NCI-H774 (cell line): ENCODE measurements at regions not wholly inside any gene's neighbourhood (a gene's known extent, or its start where the extent isn't known, plus 50 kb on each side); places are given as distances from the start of the nearest gene placed in this dataset.
"Not testable (repeated sequence)": the region's sequence is repeated elsewhere in the genome, so short reads cannot be mapped to it uniquely, and the experiment has no call there.

Source experiments
- DNase-seq: peaks from one replicate; lab custom pipeline; 2025; lab: John Stamatoyannopoulos, UW

DNA sequence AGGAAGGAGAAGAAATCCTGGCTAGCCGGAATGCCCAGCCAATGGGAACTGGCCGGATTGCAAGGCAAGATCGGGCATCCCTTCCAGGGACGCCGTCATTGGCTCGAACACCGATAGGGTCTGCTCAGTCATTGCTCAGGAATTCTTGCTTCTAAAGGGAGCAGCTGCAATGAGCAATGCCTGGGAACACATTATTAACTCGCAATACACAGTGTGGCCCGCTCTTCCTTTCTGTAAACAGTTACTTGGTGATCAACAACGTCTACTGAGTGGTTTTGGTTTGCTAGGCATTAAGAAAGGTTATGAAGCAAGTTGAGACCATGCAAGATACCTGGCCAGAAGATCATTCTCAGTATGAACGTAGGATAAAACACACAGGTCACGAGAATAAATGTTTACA is 165.4 kb upstream of the CITED2 start:
- no peak for DNase-seq

DNA sequence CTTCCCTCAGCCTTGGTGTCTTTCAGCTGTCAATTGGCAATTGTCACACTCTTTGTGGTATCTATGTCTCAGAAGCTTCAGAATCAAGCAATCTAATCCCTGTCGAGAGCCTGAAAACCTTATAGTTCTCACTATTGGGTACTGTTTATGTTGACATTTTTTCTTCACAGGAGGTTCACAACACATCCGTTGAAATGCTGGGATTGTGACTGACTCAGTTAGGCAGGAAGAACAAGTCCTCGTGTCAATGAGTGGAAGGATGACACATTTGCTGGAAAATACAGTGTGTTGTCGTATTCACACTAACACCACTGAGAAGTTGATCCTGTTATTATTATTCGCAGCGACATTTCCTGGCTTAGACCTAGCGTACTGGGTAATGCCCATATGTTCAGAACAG is 163.9 kb upstream of the CITED2 start:
- no peak for DNase-seq

DNA sequence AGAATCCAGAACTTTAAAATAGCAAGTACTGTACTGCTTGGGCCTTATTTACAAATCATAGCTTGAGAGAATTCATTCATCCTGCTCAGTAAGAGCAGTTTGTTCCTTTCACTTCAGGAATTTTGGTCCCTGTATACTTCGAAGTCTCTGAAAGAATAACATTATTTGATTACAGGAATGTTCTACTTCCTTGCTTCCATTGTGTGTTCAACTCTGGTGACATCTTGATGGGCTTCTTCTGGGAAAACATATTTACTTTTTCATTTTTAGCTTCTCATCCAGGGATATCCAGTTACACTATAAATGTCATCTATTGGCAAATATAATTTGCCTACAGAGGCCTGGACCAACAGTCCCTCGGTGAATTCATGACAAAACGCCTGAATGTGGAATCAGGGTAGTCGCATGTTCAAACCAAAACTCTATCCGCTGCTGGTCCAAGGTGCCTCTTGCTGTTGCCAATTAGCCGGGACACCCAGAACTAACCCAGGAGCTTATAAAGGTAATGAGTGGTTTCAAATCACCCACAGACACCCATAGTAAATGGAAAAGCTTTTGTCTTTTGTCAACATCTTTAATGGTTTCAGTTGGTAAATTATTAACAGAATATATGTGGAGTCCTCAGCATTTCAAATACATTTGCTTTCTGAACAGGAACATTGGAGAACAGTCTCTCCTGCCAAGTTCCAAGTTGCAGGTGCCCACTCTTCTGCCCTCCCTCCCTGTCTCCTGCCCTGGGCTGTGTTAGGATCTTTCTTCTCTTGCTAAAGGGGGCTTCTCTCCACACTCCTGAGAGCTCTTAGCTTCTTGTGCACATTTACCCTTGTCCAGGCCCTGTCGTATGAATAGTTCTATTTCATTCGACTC is 162.5 kb upstream of the CITED2 start:
- DNase-seq = no peak

DNA sequence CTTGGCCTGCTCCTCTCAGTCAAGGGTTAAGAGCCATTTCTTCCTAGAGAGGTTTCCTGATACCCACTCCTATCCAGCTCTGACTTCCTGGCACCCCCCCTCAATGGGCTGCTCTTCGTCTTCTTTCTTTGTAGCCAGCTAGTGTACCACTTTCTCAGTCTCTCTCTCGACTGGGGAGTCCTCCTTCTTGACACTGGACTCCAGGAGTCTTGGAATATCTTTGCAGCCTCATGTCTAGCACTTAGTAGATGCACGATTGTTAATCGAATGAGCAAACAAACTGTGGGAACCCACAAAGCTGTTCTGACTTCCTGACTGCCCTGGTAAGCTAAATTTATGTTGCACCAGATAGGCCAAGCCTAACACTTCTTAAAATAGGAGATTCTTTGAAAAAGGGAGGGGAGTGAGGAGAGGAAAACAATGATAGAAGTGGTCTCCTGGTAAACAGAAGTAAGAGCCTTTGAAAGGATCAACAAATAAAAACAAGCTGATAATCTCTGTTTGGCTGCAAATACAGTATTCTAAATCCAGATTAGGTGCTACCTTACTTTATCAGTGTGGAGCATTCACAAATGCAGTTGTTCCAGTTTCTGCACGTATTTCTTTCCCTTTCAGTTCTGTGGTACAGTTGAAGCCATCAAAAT is 160.1 kb upstream of the CITED2 start:
- no peak for DNase-seq

DNA sequence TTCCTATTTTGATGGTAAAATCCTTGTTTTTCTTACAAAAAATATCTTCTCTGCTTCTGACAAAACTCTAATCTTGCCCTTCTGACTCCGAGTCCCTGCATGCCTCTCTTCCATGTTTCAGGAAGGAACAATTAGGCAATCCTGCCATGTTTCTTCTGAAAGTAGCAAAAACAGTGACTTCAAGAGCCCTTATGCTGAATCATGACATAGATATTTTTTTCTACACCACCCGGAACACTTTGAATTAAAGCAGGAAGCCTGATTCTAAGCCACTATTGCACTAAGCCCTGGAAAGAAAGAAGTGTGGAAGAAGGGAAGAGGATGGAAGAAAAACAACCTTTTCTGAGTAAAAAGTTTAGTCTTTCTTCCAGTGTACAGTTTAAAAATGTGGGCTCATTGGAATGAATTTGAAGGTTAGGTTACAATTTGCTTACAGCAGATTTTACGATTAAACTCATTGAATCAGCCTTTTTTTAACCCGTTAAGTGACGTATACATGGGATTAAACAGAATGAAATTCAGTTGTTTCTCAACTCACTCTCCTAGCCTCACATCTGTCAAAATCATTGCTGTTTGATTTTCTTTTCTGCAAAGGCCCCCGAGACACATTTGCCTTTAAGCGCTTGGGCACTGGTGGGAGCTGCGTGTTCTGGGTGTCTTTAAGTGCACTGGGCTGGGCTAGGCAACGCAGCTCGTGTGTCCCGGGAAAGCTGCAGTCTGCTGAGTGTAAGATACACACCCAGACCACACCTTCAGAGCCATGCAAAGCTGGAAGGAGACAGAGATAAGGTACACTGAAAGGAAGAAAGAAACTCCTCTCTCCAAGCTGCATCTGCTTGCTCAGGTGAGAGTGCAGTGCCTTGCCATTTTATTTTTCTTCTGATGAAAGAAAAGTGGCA is 159.4 kb upstream of the CITED2 start:
- DNase-seq = no peak

DNA sequence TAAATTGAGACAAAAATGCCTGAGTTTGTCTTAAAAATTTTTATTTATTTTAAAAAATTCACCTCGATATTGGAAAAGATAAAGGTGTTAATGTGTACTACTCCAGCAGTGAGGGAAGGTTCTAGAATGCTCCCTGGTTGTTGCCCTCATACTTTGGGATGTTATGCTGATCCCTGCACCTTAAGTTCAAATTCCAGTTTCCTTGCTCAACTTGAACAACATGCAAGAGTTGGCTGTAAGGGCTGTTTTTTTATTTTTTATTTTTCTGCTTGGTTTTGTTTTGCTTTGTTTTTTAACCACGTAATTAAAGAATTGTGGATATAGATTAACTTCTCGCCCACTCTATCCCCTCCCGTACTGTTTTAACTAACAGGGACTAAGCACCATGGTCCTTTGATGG is 158.7 kb upstream of the CITED2 start:
- no peak for DNase-seq

DNA sequence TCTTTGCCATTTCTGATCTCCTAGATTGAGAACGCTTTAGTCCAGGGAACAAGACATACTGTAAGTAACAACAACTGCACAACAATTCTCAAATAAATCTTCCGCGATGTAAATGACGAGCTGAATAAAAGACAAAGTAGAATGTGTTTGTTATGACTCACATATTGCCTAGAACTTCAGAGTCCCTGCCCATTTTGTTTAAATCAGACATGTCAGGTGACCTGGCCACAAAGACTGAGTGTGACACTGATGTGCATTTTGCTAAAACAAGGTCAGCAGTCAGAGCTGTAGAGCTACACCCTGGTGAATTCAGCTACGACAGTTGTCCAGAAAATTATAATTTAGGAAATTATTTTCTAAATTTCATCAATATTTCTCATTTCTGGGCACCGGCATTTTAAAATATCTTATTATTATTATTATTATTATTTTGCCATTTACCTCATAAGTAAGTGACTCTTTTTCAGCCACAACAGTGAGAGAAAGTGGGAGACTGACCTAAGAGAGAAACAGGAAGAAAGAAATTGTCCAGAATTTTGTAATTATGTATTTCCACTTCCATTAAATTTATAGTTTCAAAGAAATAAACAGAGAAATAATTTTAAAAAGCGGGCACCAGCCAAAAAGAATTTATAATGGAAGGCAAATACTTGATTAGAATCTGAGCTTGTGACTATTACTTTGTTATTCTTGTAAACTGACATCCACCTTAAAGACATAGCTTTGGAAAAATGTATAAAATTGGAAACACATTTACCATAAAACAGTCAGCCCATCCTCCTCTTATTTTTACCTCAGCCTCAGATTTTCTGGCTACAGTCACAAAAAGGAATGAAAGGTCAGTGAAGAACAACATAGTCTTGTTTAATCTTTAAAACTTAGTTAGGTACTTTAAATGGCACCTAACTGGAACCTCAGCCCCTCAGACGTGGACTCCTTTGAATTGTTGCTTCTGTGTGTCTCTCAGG is 157.0 kb upstream of the CITED2 start:
- no peak for DNase-seq

DNA sequence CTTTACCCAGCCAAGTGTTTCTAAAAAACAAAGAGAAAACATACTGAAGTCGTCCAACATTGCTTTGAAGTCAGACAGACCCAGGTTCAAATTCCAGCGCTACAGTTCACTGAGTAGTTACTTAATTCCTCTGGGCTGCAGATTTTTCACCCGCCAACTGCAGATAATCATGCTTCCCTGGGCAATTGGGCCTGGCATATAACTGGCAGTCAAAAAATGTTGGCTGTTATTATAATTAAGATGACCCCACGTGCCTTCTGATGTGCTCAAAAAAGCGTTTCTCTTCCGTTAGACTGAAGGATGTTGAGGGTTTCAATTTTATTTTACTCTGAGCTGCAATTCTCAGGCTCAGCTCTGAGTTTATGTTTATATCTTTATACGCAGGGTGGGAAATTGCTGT is 156.1 kb upstream of the CITED2 start:
- no peak for DNase-seq

DNA sequence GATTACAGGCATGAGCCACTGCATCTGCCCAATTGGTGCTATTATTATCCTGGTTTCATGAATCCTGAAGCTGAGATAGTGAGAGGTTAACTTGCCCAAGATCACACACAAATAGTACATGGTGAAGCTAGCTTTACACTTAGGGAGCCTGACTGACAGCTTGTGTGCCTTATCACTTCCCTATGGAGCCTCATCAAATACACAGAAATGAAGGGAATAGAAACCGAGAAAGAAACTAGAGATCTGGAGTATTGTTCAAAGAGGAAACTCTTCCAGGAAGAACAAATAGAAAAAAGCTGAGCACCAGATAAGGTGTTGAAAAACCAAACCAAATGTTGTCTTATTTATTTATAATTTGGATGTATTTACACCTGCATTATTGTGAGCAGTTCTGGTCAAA is 155.0 kb upstream of the CITED2 start:
- DNase-seq = no peak

DNA sequence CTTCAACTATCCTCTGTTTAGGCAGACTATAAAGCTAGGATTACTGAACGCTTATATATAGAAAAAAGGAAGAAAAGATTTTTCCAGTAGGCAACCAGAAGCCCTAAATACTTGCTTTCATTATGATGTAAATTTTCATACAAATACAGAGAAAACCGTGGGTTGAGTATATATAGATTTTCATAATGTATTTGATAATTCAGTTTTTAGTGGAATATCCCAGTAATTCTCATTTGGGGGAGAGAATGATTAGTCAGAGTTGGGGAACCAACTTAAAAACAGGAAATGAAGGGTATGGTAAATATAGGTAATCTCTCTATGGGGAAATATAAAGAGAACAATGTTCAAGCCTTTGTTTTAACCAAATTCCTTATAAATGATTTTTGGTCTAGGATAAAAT is 154.0 kb upstream of the CITED2 start:
- DNase-seq = no peak

DNA sequence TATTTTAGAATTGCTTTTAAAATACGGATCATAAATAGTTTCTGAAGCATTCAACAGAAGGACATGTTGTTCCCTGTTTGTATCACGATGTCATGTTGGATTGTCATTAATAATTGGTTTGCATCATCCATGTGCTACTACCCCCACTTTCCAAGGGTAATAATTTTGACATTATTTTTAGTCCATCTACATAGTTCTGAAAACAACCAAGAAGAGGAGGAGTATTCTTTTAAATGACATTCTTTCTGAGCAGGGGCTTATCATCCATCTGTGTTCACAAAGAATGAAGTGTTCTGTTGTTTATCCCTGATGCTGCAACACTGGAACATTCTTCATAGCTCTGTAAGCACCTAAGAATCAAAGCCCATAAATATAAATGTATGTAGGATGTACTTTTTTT is 151.0 kb upstream of the CITED2 start:
- no peak for DNase-seq

DNA sequence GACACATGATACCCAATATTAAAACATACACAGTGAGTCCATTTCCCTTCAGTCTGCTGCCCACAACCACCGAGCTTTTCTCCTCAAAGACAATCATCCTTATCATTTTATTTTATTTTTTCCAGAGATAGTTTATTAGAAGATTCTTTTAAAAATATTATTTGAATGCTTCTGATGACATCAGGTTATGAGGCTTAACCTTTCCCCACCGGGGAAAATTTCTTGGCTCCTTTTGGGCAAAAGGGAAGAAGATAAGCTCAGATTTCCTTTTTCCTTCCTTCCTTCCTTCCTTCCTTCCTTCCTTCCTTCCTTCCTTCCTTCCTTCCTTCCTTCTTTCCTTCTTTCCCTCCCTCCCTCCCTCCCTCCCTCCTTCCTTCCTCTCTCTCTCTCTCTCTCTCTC is 149.5 kb upstream of the CITED2 start:
- no peak for DNase-seq

DNA sequence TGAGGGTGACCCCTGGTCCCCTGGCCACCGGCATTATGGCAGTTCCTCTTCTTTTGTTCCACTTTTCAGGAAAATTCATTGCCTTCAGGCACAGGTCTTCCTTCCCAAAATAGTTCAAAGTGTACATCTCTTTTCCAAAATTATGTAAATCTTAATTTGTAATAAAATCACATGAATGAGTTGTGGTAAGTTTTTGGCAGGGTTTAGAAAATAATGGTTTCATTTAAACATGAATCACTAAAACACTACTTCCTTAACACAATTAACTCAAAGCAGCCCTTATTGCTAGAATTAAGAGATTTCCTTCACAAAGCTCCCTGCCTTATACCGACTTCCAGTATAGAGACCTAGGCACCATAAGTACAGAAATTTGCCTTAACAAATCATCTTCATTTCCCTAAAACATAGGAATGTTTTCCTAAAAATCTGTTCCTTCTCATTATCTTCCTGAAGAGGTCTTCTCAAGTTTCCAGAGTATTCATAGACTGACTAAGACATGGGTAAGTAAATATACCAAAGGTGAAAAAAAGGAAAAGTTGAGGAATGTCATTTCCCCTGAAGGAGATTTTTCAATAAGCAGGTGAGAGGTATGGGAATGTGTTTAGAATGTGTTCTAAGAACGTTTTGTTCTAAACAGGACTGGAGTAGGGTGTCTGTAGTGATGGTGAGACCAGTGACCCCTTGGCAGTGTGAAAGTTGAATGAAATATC is 148.2 kb upstream of the CITED2 start:
- DNase-seq = no peak

DNA sequence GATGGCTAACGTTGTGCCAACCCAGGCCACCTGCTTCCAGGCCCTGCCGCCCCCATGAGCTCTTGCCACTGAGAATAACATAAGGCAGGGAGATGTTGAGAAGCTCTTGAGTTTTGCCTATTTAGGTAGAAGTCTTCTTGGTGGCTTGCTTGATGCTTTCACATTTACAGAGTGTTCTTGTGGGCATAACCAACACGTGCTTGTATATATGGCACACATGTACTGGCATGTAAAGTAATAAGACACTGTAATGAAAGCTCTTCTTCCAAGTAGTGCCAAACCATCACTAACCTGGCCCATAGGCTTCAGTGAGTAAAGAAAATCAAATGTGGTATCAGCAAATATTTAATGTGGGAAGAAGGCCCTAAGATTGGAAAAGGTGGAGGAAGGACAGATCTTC is 146.9 kb upstream of the CITED2 start:
- no peak for DNase-seq

DNA sequence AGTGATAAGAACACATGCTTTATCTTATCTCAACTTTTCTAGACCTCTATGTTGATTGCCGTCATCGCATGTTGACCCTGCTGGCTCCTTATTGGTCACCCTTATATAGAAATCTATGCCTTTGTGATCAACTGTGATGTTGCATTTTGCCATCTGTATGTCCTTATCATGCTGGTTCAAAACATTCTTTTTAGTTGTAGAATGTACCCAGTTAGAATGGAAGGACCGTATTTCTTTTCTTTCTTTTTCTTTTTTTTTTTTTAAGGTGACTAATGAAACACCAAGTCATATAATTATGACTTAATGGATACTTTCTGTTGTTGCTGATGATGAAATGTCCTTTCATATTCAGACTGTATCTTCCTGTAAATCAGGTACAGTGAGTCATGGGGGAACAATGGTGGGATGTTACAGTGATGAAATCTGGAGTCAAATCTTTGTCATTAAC is 145.9 kb upstream of the CITED2 start:
- no peak for DNase-seq

DNA sequence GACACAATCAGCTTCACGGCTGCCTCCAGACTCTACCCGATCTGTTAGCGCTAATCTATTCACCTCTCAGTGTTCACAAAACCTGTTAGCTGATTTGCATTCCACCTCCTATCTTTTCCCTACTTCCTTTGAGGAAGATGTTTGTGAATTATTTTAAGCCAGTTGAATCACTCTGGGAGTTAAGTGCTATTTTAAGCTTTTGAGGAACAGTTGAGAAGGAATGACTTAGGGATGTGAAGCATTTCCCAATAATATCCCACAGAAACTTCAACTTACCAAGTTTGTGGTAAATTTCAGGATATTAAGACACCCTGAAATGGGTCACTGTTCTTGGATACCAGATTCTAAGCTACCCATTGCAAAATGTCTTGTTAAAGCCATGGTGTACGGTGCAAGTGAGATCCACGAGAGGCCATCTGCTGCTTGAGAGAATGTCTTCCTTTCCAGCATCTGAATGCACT is 145.2 kb upstream of the CITED2 start:
- DNase-seq = no peak

DNA sequence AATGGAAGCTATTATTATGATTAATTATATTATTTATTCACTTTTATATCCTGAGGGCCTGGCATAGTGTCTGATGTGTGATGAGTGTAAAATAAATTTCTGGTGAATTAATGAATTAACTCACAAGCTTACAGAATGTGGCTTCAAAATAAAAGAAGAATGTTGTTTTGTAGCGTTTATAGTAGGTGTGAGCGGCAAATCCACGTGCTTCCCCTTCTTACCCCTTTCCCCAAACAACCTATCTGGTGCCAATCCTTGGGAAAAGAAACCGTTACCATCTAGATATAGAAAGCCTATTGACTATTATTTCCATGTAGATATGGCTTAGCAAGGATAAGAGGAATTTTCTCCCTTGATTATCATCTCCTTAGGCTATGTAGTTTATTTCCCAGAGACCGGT is 144.6 kb upstream of the CITED2 start:
- DNase-seq = no peak

DNA sequence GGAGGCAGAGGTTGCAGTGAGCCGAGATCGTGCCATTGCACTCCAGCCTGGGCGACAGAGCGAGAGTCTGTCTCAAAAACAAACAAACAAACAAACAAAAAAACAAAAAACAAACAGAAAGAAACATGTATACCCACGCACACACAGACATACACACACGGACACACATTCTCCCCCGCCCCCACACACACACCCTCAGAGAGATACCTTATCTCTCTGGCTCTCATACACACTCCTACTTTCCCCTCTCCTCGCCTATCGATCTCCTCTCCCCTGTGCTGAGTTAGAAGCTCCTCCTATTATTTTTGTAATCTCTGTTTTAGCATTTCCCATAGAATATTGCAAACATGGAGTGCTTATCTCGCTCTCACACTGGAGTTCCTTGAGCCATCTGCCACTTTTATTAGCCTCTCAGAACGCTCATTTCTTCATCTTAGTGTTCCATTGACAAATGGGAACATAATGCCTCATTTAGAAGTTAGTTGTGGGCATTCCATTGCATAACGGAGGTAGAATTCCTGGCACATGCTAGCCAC is 144.2 kb upstream of the CITED2 start:
- no peak for DNase-seq

DNA sequence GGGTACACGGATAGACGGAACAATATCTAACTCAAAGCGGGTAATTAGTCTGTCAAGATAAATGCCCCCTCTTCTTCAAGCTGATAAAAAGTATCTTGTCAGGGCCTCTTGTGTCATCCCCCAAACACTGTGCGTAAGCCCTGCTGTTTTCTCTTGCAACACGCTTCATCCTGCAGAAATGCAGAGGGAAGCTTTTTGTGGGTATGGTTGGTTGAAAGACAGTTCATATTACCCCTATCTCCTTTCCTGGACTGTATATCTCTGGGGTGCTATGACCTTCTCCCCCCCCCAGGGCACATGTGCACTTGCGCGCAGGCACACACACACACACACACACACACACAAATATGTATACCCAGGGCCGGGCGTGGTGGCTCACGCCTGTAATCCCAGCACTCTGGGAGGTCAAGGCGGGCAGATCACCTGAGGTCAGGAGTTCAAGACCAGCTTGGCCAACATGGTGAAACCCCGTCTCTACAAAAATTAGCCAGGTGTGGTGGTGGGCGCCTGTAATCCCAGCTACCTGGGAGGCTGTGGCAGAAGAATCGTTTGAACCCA is 143.6 kb upstream of the CITED2 start:
- not testable (repeated sequence) for DNase-seq

DNA sequence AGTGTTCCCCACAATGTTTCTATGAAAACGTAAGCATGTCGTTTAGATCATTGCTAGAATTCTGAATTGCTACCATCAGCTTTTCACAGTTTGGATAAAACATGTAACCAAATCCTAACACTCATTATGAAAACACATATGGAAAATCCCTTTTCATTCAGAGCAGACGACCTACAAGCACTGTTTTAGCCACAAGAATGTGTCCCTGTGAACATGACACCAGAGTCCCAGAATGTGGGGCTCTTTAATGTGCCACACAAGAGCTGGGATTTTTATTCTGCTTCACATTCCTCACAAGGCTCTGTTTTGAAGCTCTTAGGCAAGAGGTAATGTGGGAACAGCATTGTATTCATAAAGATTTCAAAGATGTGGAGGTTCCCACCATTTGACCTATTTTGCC is 141.1 kb upstream of the CITED2 start:
- DNase-seq = no peak
